Keratinocyte (primary cell): ENCODE measurements at regions not wholly inside any gene's neighbourhood (a gene's known extent, or its start where the extent isn't known, plus 50 kb on each side); places are given as distances from the start of the nearest gene placed in this dataset.

Experiments used
- DNase-seq: peaks from one replicate; pipeline ENCODE4 v3.0.0-alpha.2; 2011; ENCODE audit warnings: low read depth, missing footprints, low spot score
- FAIRE-seq: peaks from 2 replicates; lab custom pipeline; 2011; peaks lifted over from hg19 to GRCh38; lab: Jason Lieb, UNC
- H2AFZ ChIP-seq: 2 replicates; pipeline ENCODE4 v1.6.0; 2012; ENCODE audit warnings: low read length, control low read depth, inconsistent platforms; ENCODE audit not compliant: control insufficient read depth
- H3K27ac ChIP-seq: 2 replicates; pipeline ENCODE4 v1.5.1; 2011; ENCODE audit warnings: low read length; ENCODE audit not compliant: control insufficient read depth, insufficient read depth
- H3K27me3 ChIP-seq: 3 replicates; pipeline ENCODE4 v1.6.0; 2011; ENCODE audit warnings: low read length; ENCODE audit not compliant: control insufficient read depth, insufficient read depth; ENCODE audit errors: extremely low read depth
- H3K36me3 ChIP-seq, 2 experiments: 2 replicates in 1 of 2; 3 replicates in 1 of 2; pipeline ENCODE4 v1.5.1; 2011; ENCODE audit warnings: low read length in 2 of 2, mild to moderate bottlenecking in 1 of 2; ENCODE audit not compliant: control insufficient read depth in 2 of 2, insufficient read depth in 2 of 2; ENCODE audit errors: extremely low read depth in 1 of 2
- H3K4me1 ChIP-seq: 3 replicates; pipeline ENCODE4 v1.5.1; 2011; ENCODE audit warnings: low read length; ENCODE audit not compliant: control insufficient read depth, insufficient read depth; ENCODE audit errors: extremely low read depth
- H3K4me2 ChIP-seq: 3 replicates; pipeline ENCODE4 v1.6.0; 2011; ENCODE audit warnings: low read depth, low read length; ENCODE audit not compliant: control insufficient read depth, insufficient read depth; ENCODE audit errors: extremely low read depth
- H3K4me3 ChIP-seq, 3 experiments: fragments of 200-600 bp in 1 of 3; sonication (generic) in 1 of 3; 2 replicates in 2 of 3; 3 replicates in 1 of 3; pipeline ENCODE4 v1.5.1; 2011 to 2016; ENCODE audit warnings: low read length in 3 of 3, mild to moderate bottlenecking in 3 of 3, control low read depth in 2 of 3, inconsistent platforms in 1 of 3, low read depth in 1 of 3, mixed read lengths in 1 of 3, mixed run types in 1 of 3, moderate library complexity in 1 of 3; ENCODE audit not compliant: control insufficient read depth in 2 of 3, insufficient read depth in 2 of 3; ENCODE audit errors: extremely low read depth in 1 of 3
- H3K79me2 ChIP-seq: 2 replicates; pipeline ENCODE4 v1.6.0; 2012; ENCODE audit warnings: low read length; ENCODE audit not compliant: control insufficient read depth, insufficient read depth
- H3K9ac ChIP-seq: 3 replicates; pipeline ENCODE4 v1.6.0; 2011; ENCODE audit warnings: low read length; ENCODE audit not compliant: control insufficient read depth, insufficient read depth; ENCODE audit errors: extremely low read depth
- H3K9me1 ChIP-seq: 3 replicates; pipeline ENCODE4 v1.6.0; 2011; ENCODE audit warnings: low read length; ENCODE audit not compliant: control insufficient read depth, insufficient read depth; ENCODE audit errors: extremely low read depth
- H3K9me3 ChIP-seq: 2 replicates; pipeline ENCODE4 v1.5.1; 2012; ENCODE audit warnings: low read depth, low read length; ENCODE audit not compliant: control insufficient read depth
- H4K20me1 ChIP-seq: 3 replicates; pipeline ENCODE4 v1.6.0; 2011; ENCODE audit warnings: low read length; ENCODE audit not compliant: control insufficient read depth, insufficient read depth; ENCODE audit errors: extremely low read depth
- EZH2 ChIP-seq: IDR thresholded peaks from one replicate; pipeline ENCODE4 v1.6.1; 2012; ENCODE audit warnings: inconsistent platforms, mild to moderate bottlenecking, low read length, moderate library complexity
- dilution Hi-C: fragments of 300-500 bp; cut with MboI; formaldehyde crosslinking; loops from one replicate; pipeline ENCODE4 v1.7.0; 2020; ENCODE audit warnings: low sequenced_read_pairs; ENCODE audit not compliant: extremely low pct_ligation_motif_present
- TF ChIP-seq, protein P1 (sequence below), 3 experiments: IDR thresholded peaks in 1 of 3; conservative IDR thresholded peaks in 1 of 3; optimal IDR thresholded peaks in 1 of 3; 2 replicates in 2 of 3; 3 replicates in 1 of 3; pipeline versions ENCODE3 to v1.5.1; 2011; ENCODE audit warnings: low read length in 3 of 3, mild to moderate bottlenecking in 3 of 3, moderate library complexity in 2 of 3, control low read depth in 1 of 3, inconsistent platforms in 1 of 3; ENCODE audit not compliant: insufficient read depth in 2 of 3; ENCODE audit errors: extremely low read depth in 1 of 3

DNA sequence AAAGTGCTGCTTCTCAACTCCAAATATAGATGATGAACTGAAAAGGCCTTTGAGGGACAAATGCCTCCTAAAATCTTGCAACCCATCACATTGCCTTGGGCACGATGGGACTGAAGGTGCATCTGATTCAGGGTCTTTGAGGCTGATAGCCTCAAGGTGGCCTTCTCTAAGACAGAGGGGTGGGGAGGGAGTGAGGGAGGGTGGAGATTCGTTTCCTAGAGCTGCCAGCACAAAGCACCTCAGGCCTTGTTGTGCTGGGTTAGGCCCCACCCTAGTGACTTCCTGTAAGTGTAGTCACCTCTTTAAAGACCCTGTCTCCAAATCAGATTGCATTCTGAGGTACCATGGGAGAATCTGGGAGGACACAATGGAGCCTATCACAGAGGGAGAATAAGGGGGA is 57.1 kb downstream of the BARX1 start:
- Histone ChIP-seq H3K36me3 (no peaks in the 10 kb centered on the region), H2AFZ (no peak overlapping the region), H3K79me2 (no peaks in the 10 kb centered on the region), H3K9me3 (no peaks in the 10 kb centered on the region), H3K4me1 (no peaks in the 10 kb centered on the region), H3K27ac (no peak overlapping the region), H3K4me3 (no peak overlapping the region), H3K27me3 (peaks cover 6% of the 10 kb centered on the region), H3K4me2 (no peak overlapping the region), H3K9me1 (no peaks in the 10 kb centered on the region), H4K20me1 (no peaks in the 10 kb centered on the region), H3K9ac (no peak overlapping the region)
- no peak for FAIRE-seq
- DNase-seq, result no peak
- TF ChIP-seq, protein P1, sequence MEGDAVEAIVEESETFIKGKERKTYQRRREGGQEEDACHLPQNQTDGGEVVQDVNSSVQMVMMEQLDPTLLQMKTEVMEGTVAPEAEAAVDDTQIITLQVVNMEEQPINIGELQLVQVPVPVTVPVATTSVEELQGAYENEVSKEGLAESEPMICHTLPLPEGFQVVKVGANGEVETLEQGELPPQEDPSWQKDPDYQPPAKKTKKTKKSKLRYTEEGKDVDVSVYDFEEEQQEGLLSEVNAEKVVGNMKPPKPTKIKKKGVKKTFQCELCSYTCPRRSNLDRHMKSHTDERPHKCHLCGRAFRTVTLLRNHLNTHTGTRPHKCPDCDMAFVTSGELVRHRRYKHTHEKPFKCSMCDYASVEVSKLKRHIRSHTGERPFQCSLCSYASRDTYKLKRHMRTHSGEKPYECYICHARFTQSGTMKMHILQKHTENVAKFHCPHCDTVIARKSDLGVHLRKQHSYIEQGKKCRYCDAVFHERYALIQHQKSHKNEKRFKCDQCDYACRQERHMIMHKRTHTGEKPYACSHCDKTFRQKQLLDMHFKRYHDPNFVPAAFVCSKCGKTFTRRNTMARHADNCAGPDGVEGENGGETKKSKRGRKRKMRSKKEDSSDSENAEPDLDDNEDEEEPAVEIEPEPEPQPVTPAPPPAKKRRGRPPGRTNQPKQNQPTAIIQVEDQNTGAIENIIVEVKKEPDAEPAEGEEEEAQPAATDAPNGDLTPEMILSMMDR (optimal IDR thresholded peaks at IDR 0.05 in 1 of 3, IDR thresholded peaks at IDR 0.05 in 1 of 3, conservative IDR thresholded peaks at IDR 0.05 in 1 of 3; ENCODE audit: extremely low read depth in 1 of 3, insufficient read depth in 2 of 3, low read length in 3 of 3), result no peak
- TF ChIP-seq EZH2, result no peak
- dilution Hi-C loops, result no loop called here

DNA sequence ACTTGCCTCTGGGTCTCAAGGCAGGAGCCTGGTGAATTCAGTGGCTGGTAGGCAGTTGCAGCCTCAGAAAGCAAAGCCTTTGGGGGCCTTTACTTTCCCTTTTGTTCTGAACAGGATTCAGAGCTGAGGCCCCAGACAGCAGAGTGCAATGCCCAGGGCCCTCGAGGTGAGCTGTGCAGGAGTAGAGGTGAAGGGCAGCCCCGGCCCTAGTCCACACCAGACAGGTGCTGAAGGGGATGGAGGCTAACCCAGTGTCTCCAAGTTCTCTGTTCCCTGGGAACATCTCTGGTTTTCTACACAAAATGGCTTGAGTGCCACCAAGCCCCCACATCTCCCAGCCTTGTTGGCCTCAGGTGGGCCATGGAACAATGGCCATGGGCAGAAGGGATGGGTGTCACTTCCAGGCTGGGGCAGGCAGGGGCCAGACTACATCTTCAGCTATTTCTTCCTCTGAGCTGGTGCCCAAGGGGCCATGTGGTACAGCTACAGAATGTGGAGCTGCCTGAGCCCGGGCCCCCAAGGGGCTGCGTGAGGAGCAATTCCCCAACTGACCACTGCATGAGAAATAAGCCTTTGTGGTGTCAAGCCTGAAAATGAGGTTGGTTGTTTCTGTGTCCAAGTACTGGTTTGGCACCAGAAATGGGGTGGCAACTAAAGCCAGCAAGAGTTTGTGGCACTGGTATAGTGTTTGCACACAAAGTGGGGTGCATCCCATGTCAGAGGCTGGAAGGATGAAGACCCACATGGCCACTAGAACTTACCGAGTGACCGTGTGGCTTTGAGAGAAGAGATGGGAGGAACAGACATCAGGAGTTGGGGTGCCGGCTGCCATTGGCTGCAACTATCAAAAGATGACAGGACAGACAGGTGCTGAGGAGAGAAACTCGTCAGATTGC is 57.8 kb downstream of the BARX1 start:
- FAIRE-seq (no peak), DNase-seq (no peak)
- H2AFZ ChIP-seq, result no peak overlapping the region
- H3K9ac ChIP-seq, result no peak overlapping the region
- H3K4me3 ChIP-seq, result no peak overlapping the region
- H3K27me3 ChIP-seq, result peaks cover 6% of the 10 kb centered on the region
- no peaks in the 10 kb centered on the region for H3K36me3 ChIP-seq
- H3K27ac ChIP-seq, result no peak overlapping the region
- no peak for TF ChIP-seq EZH2
- TF ChIP-seq, protein P1 (optimal IDR thresholded peaks at IDR 0.05 in 1 of 3, IDR thresholded peaks at IDR 0.05 in 1 of 3, conservative IDR thresholded peaks at IDR 0.05 in 1 of 3; ENCODE audit: extremely low read depth in 1 of 3, insufficient read depth in 2 of 3, low read length in 3 of 3), result no peak
- no peaks in the 10 kb centered on the region for H3K79me2 ChIP-seq
- no peaks in the 10 kb centered on the region for H3K9me1 ChIP-seq
- no peak overlapping the region for H3K4me2 ChIP-seq
- H3K4me1 ChIP-seq, result no peaks in the 10 kb centered on the region
- H3K9me3 ChIP-seq, result peaks cover 2% of the 10 kb centered on the region
- H4K20me1 ChIP-seq, result no peaks in the 10 kb centered on the region
- dilution Hi-C loops, result no loop called here
